Thoracic aorta (tissue), 2 donors: ENCODE measurements at regions not wholly inside any gene's neighbourhood (a gene's known extent, or its start where the extent isn't known, plus 50 kb on each side); places are given as distances from the start of the nearest gene placed in this dataset.

Experiments
- ATAC-seq: fragments of 150-250 bp; one replicate; pipeline ENCODE4 v1.8.0; 2017; ENCODE audit warnings: low read depth; ENCODE audit not compliant: insufficient number of reproducible peaks, low FRiP score
- DNase-seq: peaks from one replicate; pipeline ENCODE4 v3.0.0-alpha.2; 2020; ENCODE audit warnings: low spot score
- H3K27ac ChIP-seq, 2 donors: fragments of 200-600 bp; sonication (generic); 1 replicate in 1 of 2; 2 replicates in 1 of 2; pipeline ENCODE4 v1.5.1; 2016; ENCODE audit warnings: mild to moderate bottlenecking in 2 of 2, moderate library complexity in 2 of 2
- H3K27me3 ChIP-seq: fragments of 200-600 bp; sonication (generic); replicated peaks from 2 replicates; pipeline ENCODE4 v1.6.0; 2016; ENCODE audit warnings: mild to moderate bottlenecking; ENCODE audit not compliant: insufficient read depth
- H3K36me3 ChIP-seq: fragments of 200-600 bp; sonication (generic); one replicate; pipeline ENCODE4 v1.5.1; 2016
- H3K4me1 ChIP-seq, 2 donors: fragments of 200-600 bp; sonication (generic); 1 replicate in 1 of 2; 2 replicates in 1 of 2; pipeline versions ENCODE4 v1.5.1 to v1.6.0; 2016; ENCODE audit warnings: low read depth in 2 of 2, mild to moderate bottlenecking in 1 of 2; ENCODE audit not compliant: control insufficient read depth in 1 of 2
- H3K4me3 ChIP-seq: fragments of 200-600 bp; sonication (generic); 2 replicates; pipeline ENCODE4 v1.5.1; 2016; ENCODE audit warnings: mild to moderate bottlenecking
- H3K9me3 ChIP-seq: fragments of 200-600 bp; sonication (generic); 2 replicates; pipeline ENCODE4 v1.5.1; 2016
- TF ChIP-seq, protein P1 (sequence below): fragments of 200-600 bp; sonication (generic); IDR thresholded peaks from one replicate; pipeline ENCODE4 v1.5.1; 2019; ENCODE audit warnings: antibody characterized with exemption

DNA sequence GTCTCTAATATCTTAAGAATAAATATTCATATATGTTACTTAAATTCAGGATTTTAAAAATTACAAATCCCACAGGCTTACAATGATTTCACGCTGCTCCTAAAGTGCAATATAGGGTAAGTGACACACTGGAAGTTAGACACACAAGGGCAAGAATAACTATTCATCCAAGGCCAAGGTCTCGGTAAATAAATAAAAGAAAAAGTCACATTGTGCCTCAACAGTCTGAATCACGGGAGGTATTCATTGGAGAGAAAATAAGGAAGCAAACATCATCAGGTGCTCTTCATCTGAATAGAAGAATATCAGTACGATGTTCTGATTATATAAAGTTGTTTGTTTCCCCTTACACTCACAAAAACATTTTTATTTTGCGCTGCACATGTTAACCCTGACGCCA, 820.2 kb downstream of the TRIB2 start:
- no peak overlapping the region for H3K27ac ChIP-seq
- TF ChIP-seq, protein P1, sequence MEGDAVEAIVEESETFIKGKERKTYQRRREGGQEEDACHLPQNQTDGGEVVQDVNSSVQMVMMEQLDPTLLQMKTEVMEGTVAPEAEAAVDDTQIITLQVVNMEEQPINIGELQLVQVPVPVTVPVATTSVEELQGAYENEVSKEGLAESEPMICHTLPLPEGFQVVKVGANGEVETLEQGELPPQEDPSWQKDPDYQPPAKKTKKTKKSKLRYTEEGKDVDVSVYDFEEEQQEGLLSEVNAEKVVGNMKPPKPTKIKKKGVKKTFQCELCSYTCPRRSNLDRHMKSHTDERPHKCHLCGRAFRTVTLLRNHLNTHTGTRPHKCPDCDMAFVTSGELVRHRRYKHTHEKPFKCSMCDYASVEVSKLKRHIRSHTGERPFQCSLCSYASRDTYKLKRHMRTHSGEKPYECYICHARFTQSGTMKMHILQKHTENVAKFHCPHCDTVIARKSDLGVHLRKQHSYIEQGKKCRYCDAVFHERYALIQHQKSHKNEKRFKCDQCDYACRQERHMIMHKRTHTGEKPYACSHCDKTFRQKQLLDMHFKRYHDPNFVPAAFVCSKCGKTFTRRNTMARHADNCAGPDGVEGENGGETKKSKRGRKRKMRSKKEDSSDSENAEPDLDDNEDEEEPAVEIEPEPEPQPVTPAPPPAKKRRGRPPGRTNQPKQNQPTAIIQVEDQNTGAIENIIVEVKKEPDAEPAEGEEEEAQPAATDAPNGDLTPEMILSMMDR: no peak

DNA sequence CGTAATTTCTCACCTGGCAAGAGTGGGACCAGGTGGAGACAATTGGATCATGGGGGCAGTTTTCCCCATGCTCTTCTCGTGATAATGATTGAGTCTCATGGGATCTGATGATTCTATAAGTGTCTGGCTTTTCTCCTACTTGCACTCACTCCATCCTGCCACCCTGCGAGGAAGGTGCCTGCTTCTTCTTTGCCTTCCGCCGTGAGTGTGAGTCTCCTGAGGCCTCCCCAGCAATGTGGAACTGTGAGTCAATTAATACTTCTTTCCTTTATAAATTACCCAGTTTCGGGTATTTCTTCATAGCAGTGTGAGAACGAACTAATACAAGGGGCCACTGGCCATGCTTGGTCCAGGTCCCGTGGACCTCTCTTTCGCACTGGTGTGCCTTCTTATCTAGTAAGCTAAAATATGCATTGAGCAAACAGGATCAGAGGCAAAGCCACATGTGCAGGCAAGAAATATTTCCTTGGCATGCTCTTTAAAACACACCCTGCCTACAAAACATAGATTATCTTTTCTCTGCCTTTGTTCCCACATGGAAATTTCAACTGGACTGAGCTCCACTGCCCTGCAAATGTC, 821.1 kb downstream of the TRIB2 start:
- Histone ChIP-seq H3K9me3 (no peaks in the 10 kb centered on the region), H3K4me1 (no peaks in the 10 kb centered on the region), H3K36me3 (no peaks in the 10 kb centered on the region), H3K4me3 (no peak overlapping the region), H3K27ac (no peak overlapping the region), H3K27me3 (no peaks in the 10 kb centered on the region)
- ATAC-seq (no peak), DNase-seq (no peak)
- TF ChIP-seq, protein P1: no peak

More for the DNA sequence above, 820.2 kb downstream of the TRIB2 start:
- Histone ChIP-seq H3K9me3 (no peaks in the 10 kb centered on the region), H3K27me3 (no peaks in the 10 kb centered on the region), H3K4me1 (no peaks in the 10 kb centered on the region), H3K4me3 (no peak overlapping the region), H3K36me3 (no peaks in the 10 kb centered on the region)
- no peak for ATAC-seq
- DNase-seq: no peak

GRCh38 chr2:13539296-13539695, 822.6 kb downstream of the TRIB2 start:
- Histone ChIP-seq H3K36me3 (no peaks in the 10 kb centered on the region), H3K27ac (no peak overlapping the region), H3K27me3 (no peaks in the 10 kb centered on the region), H3K9me3 (no peaks in the 10 kb centered on the region), H3K4me3 (no peak overlapping the region), H3K4me1 (no peaks in the 10 kb centered on the region)
- ATAC-seq: no peak
- DNase-seq: no peak
- TF ChIP-seq, protein P1: no peak

- TF ChIP-seq, protein P1: no peak
- ATAC-seq (no peak), DNase-seq (no peak)
- Histone ChIP-seq H3K9me3 (no peaks in the 10 kb centered on the region), H3K27ac (no peak overlapping the region), H3K4me1 (no peaks in the 10 kb centered on the region), H3K4me3 (no peak overlapping the region), H3K27me3 (no peaks in the 10 kb centered on the region), H3K36me3 (no peaks in the 10 kb centered on the region)
These were observed 825.3 kb downstream of the TRIB2 start for GRCh38 chr2:13542061-13542460.

GRCh38 chr2:13542642-13543041, 825.9 kb downstream of the TRIB2 start:
- TF ChIP-seq, protein P1: no peak
- H3K9me3 ChIP-seq: no peaks in the 10 kb centered on the region
- no peak for DNase-seq

More at GRCh38 chr2:13542642-13543041, 825.9 kb downstream of the TRIB2 start:
- Histone ChIP-seq H3K27me3 (no peaks in the 10 kb centered on the region), H3K4me3 (no peak overlapping the region), H3K27ac (no peak overlapping the region), H3K36me3 (no peaks in the 10 kb centered on the region), H3K4me1 (no peaks in the 10 kb centered on the region)
- no peak for ATAC-seq
